Peyer's patch (tissue), 4 donors: ENCODE measurements at regions not wholly inside any gene's neighbourhood (a gene's known extent, or its start where the extent isn't known, plus 50 kb on each side); places are given as distances from the start of the nearest gene placed in this dataset.

Experiments used
- CTCF ChIP-seq, 6 experiments: fragments of 450-650 bp in 4 of 6; fragments of 200-600 bp in 2 of 6; sonication (generic) in 1 of 6; IDR thresholded peaks; one replicate each; pipeline ENCODE4 v1.5.1; 2017 to 2019; ENCODE audit warnings: antibody characterized with exemption in 6 of 6, mild to moderate bottlenecking in 3 of 6, moderate library complexity in 1 of 6
- POLR2A ChIP-seq, 2 donors: fragments of 450-650 bp; IDR thresholded peaks; one replicate each; pipeline ENCODE4 v1.5.1; 2017; ENCODE audit warnings: antibody characterized with exemption in 2 of 2, mild to moderate bottlenecking in 2 of 2, moderate library complexity in 2 of 2

GRCh38 chr11:50247309-50247874, 214.7 kb downstream of the OR4C45 start:
- TF ChIP-seq POLR2A (IDR thresholded peaks at IDR 0.05) (no peak), CTCF (IDR thresholded peaks at IDR 0.05) (no peak)
